ENCODE measurements at regions not wholly inside any gene's neighbourhood (a gene's known extent, or its start where the extent isn't known, plus 50 kb on each side); places are given as distances from the start of the nearest gene placed in this dataset.
A peak's percentile ranks its signal among the peaks of the same experiment; 100 is the strongest.

DNA sequence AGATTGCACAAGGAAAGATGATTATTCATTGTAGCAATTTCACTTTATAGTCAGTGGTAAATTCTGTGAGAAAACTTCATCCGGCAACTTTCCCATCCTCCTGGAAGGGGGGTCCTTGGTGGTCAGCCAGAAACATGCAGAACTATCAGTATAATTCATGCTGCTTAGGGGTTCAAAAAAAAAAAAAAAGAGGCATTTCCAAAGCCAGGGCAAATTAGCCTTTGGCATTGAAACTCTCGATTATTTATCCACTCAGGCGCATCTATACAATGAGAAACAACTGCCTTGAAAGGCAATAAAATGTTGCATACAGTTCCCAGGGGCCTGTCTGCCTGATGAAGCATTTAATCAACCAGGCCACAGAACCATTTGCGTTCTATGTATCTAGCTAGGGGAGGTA is 263.3 kb downstream of the TMEM167A start:
- in situ Hi-C loops (cut with HindIII; ENCODE audit: low pct_ligation_motif_present, low sequenced_read_pairs), result no loop called here
- no peaks in the 10 kb centered on the region for H3K27me3 ChIP-seq (replicated peaks)
- TF ChIP-seq, protein P1, sequence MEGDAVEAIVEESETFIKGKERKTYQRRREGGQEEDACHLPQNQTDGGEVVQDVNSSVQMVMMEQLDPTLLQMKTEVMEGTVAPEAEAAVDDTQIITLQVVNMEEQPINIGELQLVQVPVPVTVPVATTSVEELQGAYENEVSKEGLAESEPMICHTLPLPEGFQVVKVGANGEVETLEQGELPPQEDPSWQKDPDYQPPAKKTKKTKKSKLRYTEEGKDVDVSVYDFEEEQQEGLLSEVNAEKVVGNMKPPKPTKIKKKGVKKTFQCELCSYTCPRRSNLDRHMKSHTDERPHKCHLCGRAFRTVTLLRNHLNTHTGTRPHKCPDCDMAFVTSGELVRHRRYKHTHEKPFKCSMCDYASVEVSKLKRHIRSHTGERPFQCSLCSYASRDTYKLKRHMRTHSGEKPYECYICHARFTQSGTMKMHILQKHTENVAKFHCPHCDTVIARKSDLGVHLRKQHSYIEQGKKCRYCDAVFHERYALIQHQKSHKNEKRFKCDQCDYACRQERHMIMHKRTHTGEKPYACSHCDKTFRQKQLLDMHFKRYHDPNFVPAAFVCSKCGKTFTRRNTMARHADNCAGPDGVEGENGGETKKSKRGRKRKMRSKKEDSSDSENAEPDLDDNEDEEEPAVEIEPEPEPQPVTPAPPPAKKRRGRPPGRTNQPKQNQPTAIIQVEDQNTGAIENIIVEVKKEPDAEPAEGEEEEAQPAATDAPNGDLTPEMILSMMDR (IDR thresholded peaks at IDR 0.05; ENCODE audit: low read depth, low read length, missing control alignments), result no peak
- no peak for DNase-seq
- H3K4me3 ChIP-seq (ENCODE audit: low read depth, low read length), result no peak overlapping the region
- no peaks in the 10 kb centered on the region for H3K36me3 ChIP-seq (replicated peaks)
- no peak overlapping the region for H3K27ac ChIP-seq

GRCh38 chr5:82812575-82812974 is 264.6 kb downstream of the TMEM167A start:
- TF ChIP-seq, protein P1 (IDR thresholded peaks at IDR 0.05; ENCODE audit: low read depth, low read length, missing control alignments), result no peak
- no peak overlapping the region for H3K27ac ChIP-seq
- no peak overlapping the region for H3K4me3 ChIP-seq (ENCODE audit: low read depth, low read length)
- DNase-seq, result peak; percentile 40
- H3K36me3 ChIP-seq (replicated peaks), result no peaks in the 10 kb centered on the region
- no peaks in the 10 kb centered on the region for H3K27me3 ChIP-seq (replicated peaks)
- in situ Hi-C loops (cut with HindIII; ENCODE audit: low pct_ligation_motif_present, low sequenced_read_pairs), result no loop called here

DNA sequence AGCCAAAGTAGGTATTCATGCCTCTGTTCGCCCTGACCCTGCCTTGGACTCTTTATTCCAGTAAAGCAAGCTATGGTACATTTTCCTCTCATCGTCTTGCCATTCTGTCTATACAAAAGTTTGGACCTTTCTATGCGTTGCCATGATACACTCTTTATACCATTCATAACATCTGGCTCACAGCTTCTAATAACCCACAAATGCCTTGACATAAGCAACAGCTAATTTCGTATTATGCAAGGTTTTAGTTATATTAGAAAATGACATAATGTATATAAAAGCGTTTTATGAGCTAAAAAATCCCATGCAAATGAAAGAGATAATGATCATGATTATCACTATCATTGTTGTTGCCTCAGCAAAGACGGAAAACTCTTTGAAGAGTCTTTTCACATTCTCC is 265.7 kb downstream of the TMEM167A start:
- in situ Hi-C loops (cut with HindIII; ENCODE audit: low pct_ligation_motif_present, low sequenced_read_pairs), result no loop called here
- no peak for DNase-seq
- TF ChIP-seq, protein P1 (IDR thresholded peaks at IDR 0.05; ENCODE audit: low read depth, low read length, missing control alignments), result no peak
- Histone ChIP-seq H3K36me3 (replicated peaks) (no peaks in the 10 kb centered on the region), H3K27me3 (replicated peaks) (no peaks in the 10 kb centered on the region), H3K27ac (no peak overlapping the region), H3K4me3 (ENCODE audit: low read depth, low read length) (no peak overlapping the region)

GRCh38 chr5:82809420-82810143 is 267.6 kb downstream of the TMEM167A start:
- no peak overlapping the region for H3K27ac ChIP-seq
- no peak overlapping the region for H3K4me3 ChIP-seq (ENCODE audit: low read depth, low read length)
- no peak for DNase-seq
- no peaks in the 10 kb centered on the region for H3K36me3 ChIP-seq (replicated peaks)
- H3K27me3 ChIP-seq (replicated peaks), result no peaks in the 10 kb centered on the region
- TF ChIP-seq, protein P1 (IDR thresholded peaks at IDR 0.05; ENCODE audit: low read depth, low read length, missing control alignments), result no peak
- in situ Hi-C loops (cut with HindIII; ENCODE audit: low pct_ligation_motif_present, low sequenced_read_pairs), result no loop called here

DNA sequence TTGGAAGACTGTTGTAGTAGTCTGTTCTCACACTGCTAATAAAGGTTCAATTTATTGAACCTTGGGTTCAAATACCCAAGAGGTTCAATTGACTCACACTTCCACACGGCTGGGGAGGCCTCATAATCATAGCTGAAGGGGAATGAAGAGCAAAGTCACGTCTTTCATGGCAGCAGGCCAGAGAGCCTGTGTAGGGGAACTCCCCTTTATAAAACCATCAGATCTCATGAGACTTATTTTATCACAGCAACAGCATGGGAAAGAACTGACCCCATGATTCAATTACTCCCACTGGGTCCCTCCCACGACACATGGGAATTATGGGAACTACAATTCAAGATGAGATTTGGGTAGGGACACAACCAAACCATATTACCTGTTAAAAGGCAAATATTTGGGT is 268.2 kb downstream of the TMEM167A start:
- DNase-seq, result peak; percentile 55
- no peak overlapping the region for H3K4me3 ChIP-seq (ENCODE audit: low read depth, low read length)
- TF ChIP-seq, protein P1 (IDR thresholded peaks at IDR 0.05; ENCODE audit: low read depth, low read length, missing control alignments), result no peak

DNA sequence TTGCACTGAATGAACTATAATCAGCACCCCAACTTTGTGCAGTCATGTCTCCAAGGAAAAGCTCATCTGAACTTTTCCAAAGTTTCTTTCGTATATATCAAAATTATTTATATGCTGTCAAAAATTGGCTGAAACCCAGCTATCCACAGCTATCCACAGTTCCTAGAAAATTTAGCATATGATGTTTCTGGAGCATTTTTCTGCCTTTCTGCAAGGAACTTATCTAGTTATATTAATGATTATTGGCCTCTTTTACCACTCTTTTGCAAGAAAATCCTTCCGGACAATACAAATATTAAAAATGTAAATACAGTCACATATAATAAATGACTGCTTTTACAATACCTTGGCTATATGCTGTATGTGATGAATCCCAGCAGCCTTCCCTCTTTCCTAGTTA is 270.2 kb downstream of the TMEM167A start:
- Histone ChIP-seq H3K27ac (no peak overlapping the region), H3K36me3 (replicated peaks) (no peaks in the 10 kb centered on the region), H3K4me3 (ENCODE audit: low read depth, low read length) (no peak overlapping the region), H3K27me3 (replicated peaks) (no peaks in the 10 kb centered on the region)
- TF ChIP-seq, protein P1 (IDR thresholded peaks at IDR 0.05; ENCODE audit: low read depth, low read length, missing control alignments), result no peak
- no peak for DNase-seq
- in situ Hi-C loops (cut with HindIII; ENCODE audit: low pct_ligation_motif_present, low sequenced_read_pairs), result no loop called here

More for the DNA sequence above, 268.2 kb downstream of the TMEM167A start:
- Histone ChIP-seq H3K36me3 (replicated peaks) (no peaks in the 10 kb centered on the region), H3K27me3 (replicated peaks) (no peaks in the 10 kb centered on the region), H3K27ac (no peak overlapping the region)
- in situ Hi-C loops (cut with HindIII; ENCODE audit: low pct_ligation_motif_present, low sequenced_read_pairs), result no loop called here
